NT2/D1 (cell line): ENCODE measurements at regions not wholly inside any gene's neighbourhood (a gene's known extent, or its start where the extent isn't known, plus 50 kb on each side); places are given as distances from the start of the nearest gene placed in this dataset.
"Not testable (repeated sequence)": the region's sequence is repeated elsewhere in the genome, so short reads cannot be mapped to it uniquely, and the experiment has no call there.

Experiments used
- SUZ12 ChIP-seq: IDR thresholded peaks from 2 replicates; pipeline ENCODE4 v1.6.1; 2011; ENCODE audit not compliant: insufficient read length, insufficient read depth; ENCODE audit errors: extremely low read depth
- YY1 ChIP-seq: IDR thresholded peaks from 2 replicates; pipeline ENCODE4 v1.6.1; 2011; ENCODE audit not compliant: insufficient read length, insufficient read depth
- ZNF274 ChIP-seq: IDR thresholded peaks from 2 replicates; pipeline ENCODE4 v1.6.1; 2011; ENCODE audit warnings: mild to moderate bottlenecking, low read depth, low read length

DNA sequence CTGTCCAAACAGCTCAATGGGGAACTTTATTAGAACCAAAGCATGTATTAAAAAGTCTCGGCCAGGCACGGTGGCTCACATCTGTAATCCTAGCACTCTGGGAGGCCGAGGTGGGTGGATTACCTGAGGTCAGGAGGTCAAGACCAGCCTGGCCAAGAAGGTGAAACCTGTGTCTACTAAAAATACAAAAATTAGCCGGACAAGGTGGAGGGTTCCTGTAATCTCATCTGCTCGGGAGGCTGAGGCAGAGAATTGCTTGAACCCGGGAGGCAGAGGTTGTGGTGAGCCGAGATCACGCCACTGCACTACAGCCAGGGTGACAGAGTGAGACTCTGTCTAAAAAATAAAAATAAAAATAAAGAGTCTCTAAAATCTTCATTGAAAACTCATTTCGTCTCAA is 132.8 kb upstream of the TPTE start:
- not testable (repeated sequence) for TF ChIP-seq YY1, ZNF274, SUZ12
